GM10266 (cell line): ENCODE measurements at regions not wholly inside any gene's neighbourhood (a gene's known extent, or its start where the extent isn't known, plus 50 kb on each side); places are given as distances from the start of the nearest gene placed in this dataset.

Experiments used
- DNase-seq: peaks from one replicate; pipeline ENCODE4 v3.0.0; 2012; ENCODE audit errors: extremely low spot score
- CTCF ChIP-seq: IDR thresholded peaks from 2 replicates; pipeline ENCODE4 v1.5.1; 2012; ENCODE audit warnings: mild to moderate bottlenecking, low read depth; ENCODE audit not compliant: control insufficient read depth, insufficient read depth; ENCODE audit errors: missing control alignments

GRCh38 chr5:2660315-2660714 is 91.2 kb downstream of the IRX2 start:
- no peak for TF ChIP-seq CTCF
- DNase-seq = no peak

- DNase-seq = no peak
Observed at GRCh38 chr5:2658881-2659470, 92.5 kb downstream of the IRX2 start.

GRCh38 chr5:2658447-2658846 is 93.0 kb downstream of the IRX2 start:
- no peak for DNase-seq
- TF ChIP-seq CTCF = no peak

More at GRCh38 chr5:2658881-2659470, 92.5 kb downstream of the IRX2 start:
- TF ChIP-seq CTCF = no peak

- TF ChIP-seq CTCF = no peak
- no peak for DNase-seq
Observed at GRCh38 chr5:2657151-2657550, 94.3 kb downstream of the IRX2 start.

GRCh38 chr5:2656206-2656605 is 95.3 kb downstream of the IRX2 start:
- DNase-seq = no peak
- TF ChIP-seq CTCF = no peak

- no peak for DNase-seq
- TF ChIP-seq CTCF = no peak
Observed at GRCh38 chr5:2653991-2654390, 97.5 kb downstream of the IRX2 start.

- DNase-seq = no peak
- no peak for TF ChIP-seq CTCF
Observed at GRCh38 chr5:2651116-2651515, 100.4 kb downstream of the IRX2 start.
